Right lobe of liver (tissue), 6 donors: ENCODE measurements at regions not wholly inside any gene's neighbourhood (a gene's known extent, or its start where the extent isn't known, plus 50 kb on each side); places are given as distances from the start of the nearest gene placed in this dataset.

Experiments
- ATAC-seq, 4 donors: fragments of 200-7000 bp; cut with Tn5 transposase; one replicate each; pipeline ENCODE4 v1.9.1; 2020; ENCODE audit warnings: mild to moderate bottlenecking in 4 of 4, moderate library complexity in 4 of 4
- DNase-seq, 3 donors: peaks; one replicate each; pipeline ENCODE4 v3.0.0-alpha.2; 2020
- H3K27ac ChIP-seq, 3 donors: fragments of 200-600 bp; one replicate each; pipeline ENCODE4 v1.8.0; 2022
- H3K27me3 ChIP-seq, 2 donors: fragments of 200-600 bp; one replicate each; pipeline ENCODE4 v1.8.0; 2022
- H3K36me3 ChIP-seq, 4 donors: fragments of 200-600 bp; sonication (generic) in 1 of 4; one replicate each; pipeline versions ENCODE4 v1.5.1 to v1.8.0; 2017 to 2022; ENCODE audit warnings: control low read depth in 1 of 4
- H3K4me1 ChIP-seq, 4 donors: fragments of 200-600 bp; sonication (generic) in 1 of 4; one replicate each; pipeline versions ENCODE4 v1.5.1 to v1.8.0; 2017 to 2022; ENCODE audit warnings: control low read depth in 1 of 4
- H3K4me3 ChIP-seq, 3 donors: fragments of 200-600 bp; one replicate each; pipeline ENCODE4 v1.8.0; 2022
- H3K9me3 ChIP-seq, 4 donors: fragments of 200-600 bp; sonication (generic) in 1 of 4; one replicate each; pipeline versions ENCODE4 v1.5.1 to v1.8.0; 2017 to 2022; ENCODE audit warnings: control low read depth in 1 of 4
- CTCF ChIP-seq, 4 donors: fragments of 200-600 bp in 3 of 4; fragments of 450-650 bp in 1 of 4; IDR thresholded peaks; one replicate each; pipeline versions ENCODE4 v1.5.1 to v1.8.0; 2016 to 2022; ENCODE audit warnings: antibody characterized with exemption in 4 of 4, mild to moderate bottlenecking in 2 of 4
- POLR2A ChIP-seq: fragments of 450-650 bp; IDR thresholded peaks from one replicate; pipeline ENCODE4 v1.6.1; 2017; ENCODE audit warnings: antibody characterized with exemption, mild to moderate bottlenecking
- WGBS: methylation state at CpG from one replicate; pipeline ENCODE4 v1.1.6; 2018; ENCODE audit warnings: low coverage, low lambda C conversion rate; ENCODE audit not compliant: insufficient coverage; ENCODE audit errors: missing lambda C conversion rate; 5-methylcytosine and 5-hydroxymethylcytosine counted together
- intact Hi-C, 2 donors: fragments of 100-400 bp; cut with DNase I; formaldehyde crosslinking; loops; one replicate each; pipeline versions ENCODE4 v1.11.2 to v1.14.1; 2022
- donor health status: DM: no; HTN: yes; CAD: no.
- donor health status: DM: no; HTN: no; CAD: no.
- donor health status: DM: no; HTN: no; CAD: no.
- donor health status: DM: no; HTN: yes; CAD: no.
- donor health status: DM: no; HTN: yes; CAD: no.

GRCh38 chr5:97488126-97488668 is 305.1 kb upstream of the RIOK2 start:
- TF ChIP-seq POLR2A (no peak), CTCF (IDR thresholded peaks at IDR 0.05) (no peak)
- 100% methylated on average over 1 of the region's 7 CpGs for WGBS
- Histone ChIP-seq H3K27me3 (no peaks in the 10 kb centered on the region), H3K4me1 (no peaks in the 10 kb centered on the region), H3K36me3 (no peaks in the 10 kb centered on the region), H3K27ac (no peak overlapping the region), H3K9me3 (no peaks in the 10 kb centered on the region), H3K4me3 (no peak overlapping the region)
- intact Hi-C loops, result no loop called here
- ATAC-seq (no peak), DNase-seq (peak in 1 of 3 donors; percentile 10)

- no peak for DNase-seq
- intact Hi-C loops, result no loop called here
- TF ChIP-seq POLR2A, result no peak
- no peak for TF ChIP-seq CTCF (IDR thresholded peaks at IDR 0.05)
- H3K4me3 ChIP-seq, result no peak overlapping the region
- H3K9me3 ChIP-seq, result no peaks in the 10 kb centered on the region
- H3K27me3 ChIP-seq, result no peaks in the 10 kb centered on the region
- no peak overlapping the region for H3K27ac ChIP-seq
- peak in 1 of 4 donors; percentile 18 for ATAC-seq
- 73% methylated on average over 4 of the region's 8 CpGs for WGBS
- no peaks in the 10 kb centered on the region for H3K4me1 ChIP-seq
- no peaks in the 10 kb centered on the region for H3K36me3 ChIP-seq
Measured at GRCh38 chr5:97489010-97489840, 306.2 kb upstream of the RIOK2 start.

- ATAC-seq (no peak), DNase-seq (no peak)
- no peak for TF ChIP-seq POLR2A
- no peak for TF ChIP-seq CTCF (IDR thresholded peaks at IDR 0.05)
- WGBS, result 59% methylated on average over 3 of the region's 3 CpGs
- Histone ChIP-seq H3K9me3 (no peaks in the 10 kb centered on the region), H3K27ac (no peak overlapping the region), H3K4me1 (no peaks in the 10 kb centered on the region), H3K36me3 (no peaks in the 10 kb centered on the region), H3K27me3 (no peaks in the 10 kb centered on the region), H3K4me3 (no peak overlapping the region)
- intact Hi-C loops, result no loop called here
Measured at GRCh38 chr5:97494465-97494864, 311.4 kb upstream of the RIOK2 start.

- no peaks in the 10 kb centered on the region for H3K27me3 ChIP-seq
- DNase-seq (no peak), ATAC-seq (no peak)
- H3K9me3 ChIP-seq, result no peaks in the 10 kb centered on the region
- H3K4me3 ChIP-seq, result no peak overlapping the region
- no peaks in the 10 kb centered on the region for H3K36me3 ChIP-seq
- TF ChIP-seq POLR2A (no peak), CTCF (IDR thresholded peaks at IDR 0.05) (no peak)
- no peak overlapping the region for H3K27ac ChIP-seq
- intact Hi-C loops, result no loop called here
- H3K4me1 ChIP-seq, result no peaks in the 10 kb centered on the region
Measured at GRCh38 chr5:97495301-97495700, 312.3 kb upstream of the RIOK2 start.
